B cell (primary cell): ENCODE measurements at regions not wholly inside any gene's neighbourhood (a gene's known extent, or its start where the extent isn't known, plus 50 kb on each side); places are given as distances from the start of the nearest gene placed in this dataset.

ENCODE experiments used
- ATAC-seq: fragments of 200-7000 bp; cut with Tn5 transposase; one replicate; pipeline ENCODE4 v1.10.0; 2021; ENCODE audit warnings: low read depth, mild to moderate bottlenecking, moderate number of reproducible peaks, moderate library complexity
- CTCF ChIA-PET: fragments of 350-600 bp; sonication (Branson Sonifier 250); formaldehyde crosslinking; loops from one replicate; lab custom pipeline; 2021; ENCODE audit warnings: antibody characterized with exemption, inconsistent platforms; lab: Charles Lee
- POLR2A ChIA-PET: fragments of 350-600 bp; sonication (Branson Sonifier 250); formaldehyde crosslinking; loops from one replicate; lab custom pipeline; 2021; ENCODE audit warnings: antibody characterized with exemption; lab: Charles Lee
- DNase-seq: peaks from one replicate; pipeline ENCODE4 v3.0.0; 2013
- H2AFZ ChIP-seq: 2 replicates; pipeline ENCODE4 v1.6.1; 2012; ENCODE audit warnings: mild to moderate bottlenecking, low read depth, low read length; ENCODE audit not compliant: insufficient read depth, poor library complexity, severe bottlenecking
- H3K27ac ChIP-seq, 2 donors: 1 replicate in 1 of 2; 2 replicates in 1 of 2; pipeline ENCODE4 v1.5.1; 2012 to 2013; ENCODE audit warnings: low read length in 2 of 2, mild to moderate bottlenecking in 2 of 2, moderate library complexity in 1 of 2
- H3K27me3 ChIP-seq, 4 experiments: fragments of 200-600 bp in 1 of 4; sonication (generic) in 1 of 4; replicated peaks in 1 of 4; 1 replicate in 2 of 4; 2 replicates in 2 of 4; pipeline versions ENCODE4 v1.6.1 to v1.7.0; 2013 to 2016; ENCODE audit warnings: low read length in 3 of 4, mild to moderate bottlenecking in 2 of 4, mixed read lengths in 1 of 4, moderate library complexity in 1 of 4; ENCODE audit not compliant: insufficient read depth in 4 of 4, control insufficient read depth in 3 of 4; ENCODE audit errors: control extremely low read depth in 1 of 4
- H3K36me3 ChIP-seq, 2 experiments: replicated peaks in 1 of 2; 1 replicate in 1 of 2; 2 replicates in 1 of 2; pipeline versions ENCODE4 v1.6.1 to v1.7.1; 2013; ENCODE audit warnings: low read length in 1 of 2; ENCODE audit not compliant: insufficient read depth in 2 of 2, control insufficient read depth in 1 of 2; ENCODE audit errors: control extremely low read depth in 1 of 2, extremely low read depth in 1 of 2
- H3K4me1 ChIP-seq, 2 donors: fragments of 200-600 bp in 1 of 2; sonication (generic) in 1 of 2; 1 replicate in 1 of 2; 2 replicates in 1 of 2; pipeline versions ENCODE4 v1.5.1 to v1.6.1; 2013 to 2017; ENCODE audit warnings: low read length in 2 of 2; ENCODE audit not compliant: control insufficient read depth in 2 of 2, insufficient read depth in 2 of 2
- H3K4me2 ChIP-seq: replicated peaks from 2 replicates; pipeline ENCODE3; 2012; ENCODE audit warnings: mild to moderate bottlenecking, low read depth, low read length; ENCODE audit not compliant: poor library complexity, severe bottlenecking
- H3K4me3 ChIP-seq, 5 experiments: fragments of 200-600 bp in 1 of 5; sonication (generic) in 1 of 5; 1 replicate in 3 of 5; 2 replicates in 2 of 5; pipeline versions ENCODE4 v1.5.1 to v1.7.0; 2011 to 2016; ENCODE audit warnings: low read length in 4 of 5, mild to moderate bottlenecking in 4 of 5, low read depth in 2 of 5, control low read depth in 1 of 5, moderate library complexity in 1 of 5; ENCODE audit not compliant: insufficient read depth in 1 of 5; ENCODE audit errors: control extremely low read depth in 1 of 5, extremely low read depth in 1 of 5
- H3K79me2 ChIP-seq: fragments of 200-600 bp; sonication (generic); one replicate; pipeline ENCODE4 v1.6.0; 2016; ENCODE audit warnings: low read length; ENCODE audit not compliant: control insufficient read depth, insufficient read depth
- H3K9ac ChIP-seq: fragments of 200-600 bp; sonication (generic); 2 replicates; pipeline ENCODE4 v1.6.1; 2017; ENCODE audit warnings: mild to moderate bottlenecking, low read length, moderate library complexity
- H3K9me3 ChIP-seq, 3 donors: one replicate each; pipeline versions ENCODE4 v1.6.1 to v1.7.1; 2013; ENCODE audit warnings: low read length in 2 of 3; ENCODE audit not compliant: control insufficient read depth in 2 of 3, insufficient read depth in 1 of 3; ENCODE audit errors: control extremely low read depth in 1 of 3
- H4K20me1 ChIP-seq: 2 replicates; pipeline ENCODE4 v1.6.0; 2012; ENCODE audit warnings: mild to moderate bottlenecking, low read length; ENCODE audit not compliant: insufficient read depth, control insufficient read depth, poor library complexity, severe bottlenecking
- H3K27ac Mint-ChIP-seq: one replicate; pipeline ENCODE4 v1.8.0; 2021; ENCODE audit warnings: mixed read lengths
- H3K27me3 Mint-ChIP-seq: one replicate; pipeline ENCODE4 v1.8.0; 2021; ENCODE audit warnings: mixed read lengths
- H3K4me1 Mint-ChIP-seq: one replicate; pipeline ENCODE4 v1.8.0; 2021; ENCODE audit warnings: mixed read lengths
- H3K4me3 Mint-ChIP-seq: one replicate; pipeline ENCODE4 v1.8.0; 2021; ENCODE audit warnings: mixed read lengths
- H3K9me3 Mint-ChIP-seq: one replicate; pipeline ENCODE4 v1.8.0; 2022; ENCODE audit warnings: mixed read lengths; ENCODE audit not compliant: insufficient read depth
- CTCF ChIP-seq: fragments of 200-600 bp; IDR thresholded peaks from one replicate; pipeline ENCODE4 v1.8.0; 2022; ENCODE audit warnings: antibody characterized with exemption, mild to moderate bottlenecking
- EZH2 ChIP-seq: IDR thresholded peaks from 2 replicates; pipeline ENCODE4 v1.6.1; 2012; ENCODE audit warnings: borderline replicate concordance, low read depth, mild to moderate bottlenecking, moderate library complexity, low read length; ENCODE audit not compliant: insufficient read depth, poor library complexity, severe bottlenecking
- WGBS: methylation state at CpG from one replicate; pipeline ENCODE4 v1.1.5; 2013; ENCODE audit warnings: missing lambda C conversion rate; ENCODE audit not compliant: insufficient coverage; 5-methylcytosine and 5-hydroxymethylcytosine counted together
- intact Hi-C: fragments of 100-400 bp; cut with micrococcal nuclease; formaldehyde crosslinking; loops from one replicate; pipeline ENCODE4 v1.10.0; 2022

DNA sequence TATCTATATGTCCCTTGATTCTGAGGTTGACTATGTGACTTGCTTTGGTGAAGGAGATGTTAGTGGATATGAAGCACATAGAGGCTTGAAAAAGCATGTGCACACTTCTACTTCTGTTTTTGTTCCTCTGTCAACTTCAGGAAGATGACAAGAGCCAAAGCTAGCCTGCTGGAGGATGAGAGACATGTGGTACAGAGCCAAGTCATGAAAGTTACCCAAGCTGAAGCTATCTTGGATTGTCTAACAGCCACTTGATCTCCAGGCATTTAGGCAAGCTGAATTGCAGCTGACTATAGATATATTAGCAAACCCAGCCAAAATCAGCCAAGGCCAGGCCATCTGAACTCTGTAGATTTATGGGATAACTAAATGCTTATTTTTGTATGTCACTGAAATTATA, 70.8 kb upstream of the DYNLT3 start:
- Histone ChIP-seq H2AFZ (no peak overlapping the region), H3K27me3 (peaks cover 0 to 3% (median under 1%) of the 10 kb centered on the region in 4 experiments), H3K9me3 (no peaks in the 10 kb centered on the region), H4K20me1 (no peaks in the 10 kb centered on the region), H3K36me3 (no peaks in the 10 kb centered on the region), H3K79me2 (no peaks in the 10 kb centered on the region), H3K27ac (no peak overlapping the region), H3K4me3 (no peak overlapping the region), H3K4me2 (no peak overlapping the region), H3K9ac (no peak overlapping the region), H3K4me1 (no peaks in the 10 kb centered on the region)
- H3K4me1 Mint-ChIP-seq, result no peaks in the 10 kb centered on the region
- H3K27me3 Mint-ChIP-seq, result peaks cover 8% of the 10 kb centered on the region
- DNase-seq (no peak), ATAC-seq (no peak)
- TF ChIP-seq CTCF, result no peak
- TF ChIP-seq EZH2, result no peak
- intact Hi-C loops, result no loop called here
- no peak overlapping the region for H3K4me3 Mint-ChIP-seq
- CTCF ChIA-PET, result no interaction called here
- POLR2A ChIA-PET, result no interaction called here
- no peak overlapping the region for H3K27ac Mint-ChIP-seq
- H3K9me3 Mint-ChIP-seq, result no peaks in the 10 kb centered on the region

- CTCF ChIA-PET, result no interaction called here
- H3K27ac Mint-ChIP-seq, result no peak overlapping the region
- H3K9me3 ChIP-seq, result no peaks in the 10 kb centered on the region
- no peaks in the 10 kb centered on the region for H3K4me1 Mint-ChIP-seq
- TF ChIP-seq CTCF (no peak), EZH2 (no peak)
- no peak overlapping the region for H2AFZ ChIP-seq
- H3K79me2 ChIP-seq, result no peaks in the 10 kb centered on the region
- no peak overlapping the region for H3K4me3 Mint-ChIP-seq
- peaks cover 0 to 3% (median under 1%) of the 10 kb centered on the region in 4 experiments for H3K27me3 ChIP-seq
- POLR2A ChIA-PET, result no interaction called here
- H3K4me2 ChIP-seq, result no peak overlapping the region
- H4K20me1 ChIP-seq, result no peaks in the 10 kb centered on the region
- intact Hi-C loops, result no loop called here
- H3K27me3 Mint-ChIP-seq, result peaks cover 9% of the 10 kb centered on the region
- no CpG with 5 or more reads among the region's 2 CpGs for WGBS
- no peak overlapping the region for H3K4me3 ChIP-seq
- H3K9ac ChIP-seq, result no peak overlapping the region
- no peak for ATAC-seq
- H3K36me3 ChIP-seq, result no peaks in the 10 kb centered on the region
- H3K4me1 ChIP-seq, result no peaks in the 10 kb centered on the region
- DNase-seq, result no peak
- no peaks in the 10 kb centered on the region for H3K9me3 Mint-ChIP-seq
- no peak overlapping the region for H3K27ac ChIP-seq
Observed at GRCh38 chrX:37918703-37919102, 71.3 kb upstream of the DYNLT3 start.
